H1 (cell line): ENCODE measurements at regions not wholly inside any gene's neighbourhood (a gene's known extent, or its start where the extent isn't known, plus 50 kb on each side); places are given as distances from the start of the nearest gene placed in this dataset.

Experiments
- BACH1 ChIP-seq: IDR thresholded peaks from 2 replicates; pipeline ENCODE4 v1.6.1; 2012; ENCODE audit warnings: low read length, improper control_type of control experiment
- CHD2 ChIP-seq: IDR thresholded peaks from 2 replicates; pipeline ENCODE4 v1.6.1; 2012; ENCODE audit warnings: low read length, improper control_type of control experiment
- EGR1 ChIP-seq: IDR thresholded peaks from 2 replicates; pipeline ENCODE4 v1.6.1; 2011; ENCODE audit warnings: low read depth, low read length, borderline replicate concordance
- EZH2 ChIP-seq: fragments of 200-600 bp; sonication (generic); IDR thresholded peaks from 2 replicates; pipeline ENCODE4 v1.7.1; 2012; ENCODE audit warnings: low read depth, mild to moderate bottlenecking, moderate library complexity, low read length, inconsistent platforms; ENCODE audit not compliant: severe bottlenecking
- YY1 ChIP-seq: IDR thresholded peaks from 2 replicates; pipeline ENCODE4 v1.6.1; 2011; ENCODE audit warnings: low read depth, mild to moderate bottlenecking, low read length

GRCh38 chr5:73379435-73379834 is 69.1 kb downstream of the FOXD1 start (continued):
- no peak for TF ChIP-seq EZH2
- no peak for TF ChIP-seq CHD2
- no peak for TF ChIP-seq EGR1
- TF ChIP-seq YY1, result no peak
- no peak for TF ChIP-seq BACH1
